Activated naive CD8-positive, alpha-beta T cell treated with anti-CD3 and anti-CD28 coated beads, Interleukin-2, amount 50 U/mL, for 24 hours (primary cell): ENCODE measurements at regions not wholly inside any gene's neighbourhood (a gene's known extent, or its start where the extent isn't known, plus 50 kb on each side); places are given as distances from the start of the nearest gene placed in this dataset.

Experiments
- ATAC-seq: fragments of 150-1000 bp; cut with Tn5 transposase; one replicate; pipeline ENCODE4 v1.10.0; 2021
- DNase-seq: peaks from one replicate; pipeline ENCODE4 v3.0.0; 2021
- H3K27ac Mint-ChIP-seq: one replicate; pipeline ENCODE4 v1.8.0; 2021; ENCODE audit warnings: mild to moderate bottlenecking, mixed read lengths
- H3K27me3 Mint-ChIP-seq: one replicate; pipeline ENCODE4 v1.8.0; 2021; ENCODE audit warnings: mixed read lengths
- H3K36me3 Mint-ChIP-seq: one replicate; pipeline ENCODE4 v1.8.0; 2021; ENCODE audit warnings: low read depth, mixed read lengths
- H3K4me1 Mint-ChIP-seq: one replicate; pipeline ENCODE4 v1.8.0; 2021; ENCODE audit warnings: mixed read lengths
- H3K4me3 Mint-ChIP-seq: one replicate; pipeline ENCODE4 v1.8.0; 2021; ENCODE audit warnings: mild to moderate bottlenecking, moderate library complexity, mixed read lengths
- H3K9me3 Mint-ChIP-seq: one replicate; pipeline ENCODE4 v1.8.0; 2021; ENCODE audit warnings: mixed read lengths

DNA sequence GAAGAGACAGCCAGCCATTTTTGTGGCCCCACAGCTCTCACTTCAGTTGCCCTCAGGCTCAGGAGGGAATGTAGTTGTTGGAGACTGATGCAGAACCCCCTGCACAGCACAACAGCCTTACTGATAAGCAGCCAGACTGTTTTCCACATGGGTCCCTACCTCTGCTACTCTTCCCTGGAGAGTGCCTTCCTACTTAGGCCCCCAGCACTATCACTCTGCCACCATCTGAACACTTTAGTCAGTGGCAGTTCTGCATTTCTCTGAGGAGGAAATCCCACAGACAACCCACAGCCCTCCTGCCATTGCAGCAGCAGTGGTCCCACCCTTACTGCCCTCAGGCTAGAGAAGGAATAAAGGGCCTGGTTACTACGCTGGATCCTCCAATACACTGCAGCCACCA is 61.8 kb upstream of the PTPRD start:
- no peaks in the 10 kb centered on the region for H3K36me3 Mint-ChIP-seq
- DNase-seq (no peak), ATAC-seq (no peak)
- H3K27me3 Mint-ChIP-seq = no peaks in the 10 kb centered on the region
- H3K9me3 Mint-ChIP-seq = peaks cover 20% of the 10 kb centered on the region
- no peak overlapping the region for H3K27ac Mint-ChIP-seq
- H3K4me1 Mint-ChIP-seq = no peaks in the 10 kb centered on the region
- H3K4me3 Mint-ChIP-seq = no peak overlapping the region

DNA sequence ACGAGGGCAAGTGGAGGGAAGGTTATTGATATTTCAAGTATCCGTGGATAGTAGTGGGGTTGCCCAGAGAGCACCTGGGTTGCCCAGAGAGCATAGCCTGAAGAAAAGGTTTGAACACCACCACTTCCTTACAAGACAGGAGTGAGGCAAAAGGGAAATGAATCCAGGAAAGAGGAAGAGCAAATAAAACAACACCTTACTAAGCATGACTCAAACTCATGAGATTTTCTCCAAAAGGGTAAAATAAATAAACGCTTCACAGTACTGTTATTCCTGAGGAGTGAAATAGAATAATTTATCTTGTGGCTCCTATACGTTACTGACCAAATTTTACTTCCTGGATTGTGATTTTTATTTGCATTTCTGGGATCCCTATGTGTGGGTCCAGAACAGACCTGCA is 65.2 kb upstream of the PTPRD start:
- Mint-ChIP-seq H3K27ac (no peak overlapping the region), H3K27me3 (no peaks in the 10 kb centered on the region), H3K4me3 (no peak overlapping the region), H3K36me3 (no peaks in the 10 kb centered on the region), H3K4me1 (no peaks in the 10 kb centered on the region), H3K9me3 (peaks cover 23% of the 10 kb centered on the region)
- ATAC-seq (no peak), DNase-seq (no peak)

DNA sequence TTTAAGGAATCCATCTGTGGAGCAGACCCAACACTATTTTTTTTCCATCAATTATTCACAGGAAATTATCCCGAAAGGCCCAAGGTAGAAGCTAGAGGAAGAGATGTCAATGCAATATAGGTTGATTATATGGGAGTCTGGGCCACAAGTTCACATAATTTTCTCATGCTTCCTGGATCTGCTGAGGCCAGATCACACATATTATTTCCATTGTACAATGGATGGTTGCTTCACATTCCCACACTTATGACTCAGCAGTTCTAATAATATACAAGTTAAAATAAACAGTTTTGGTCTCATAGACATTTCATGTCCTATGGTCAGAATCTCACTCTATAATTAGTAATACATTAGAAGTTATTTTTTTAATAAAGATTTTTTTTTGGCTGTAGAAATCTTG is 66.0 kb upstream of the PTPRD start:
- H3K36me3 Mint-ChIP-seq = no peaks in the 10 kb centered on the region
- H3K27me3 Mint-ChIP-seq = no peaks in the 10 kb centered on the region
- H3K4me3 Mint-ChIP-seq = no peak overlapping the region
- peaks cover 20% of the 10 kb centered on the region for H3K9me3 Mint-ChIP-seq
- DNase-seq (no peak), ATAC-seq (no peak)
- H3K4me1 Mint-ChIP-seq = no peaks in the 10 kb centered on the region
- H3K27ac Mint-ChIP-seq = no peak overlapping the region

DNA sequence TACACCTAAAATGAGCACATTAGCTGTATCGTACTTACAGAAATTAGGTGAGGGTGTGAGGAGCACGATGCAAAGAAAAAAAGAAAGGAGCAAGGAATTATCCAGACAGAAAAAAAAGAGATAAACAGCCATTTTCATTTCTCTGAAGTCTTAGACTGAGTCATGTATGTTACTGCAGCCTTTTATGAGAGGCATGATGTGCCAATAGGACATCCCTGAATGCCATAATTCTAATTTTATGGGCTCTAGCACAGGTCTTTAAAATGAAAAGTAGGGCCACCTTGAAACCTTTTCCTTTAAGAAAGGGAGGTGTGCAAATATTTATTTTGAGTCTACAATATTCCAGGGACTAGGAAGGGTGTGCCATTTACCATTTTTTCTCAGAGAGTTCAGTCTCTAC is 74.1 kb upstream of the PTPRD start:
- Mint-ChIP-seq H3K36me3 (no peaks in the 10 kb centered on the region), H3K27ac (no peak overlapping the region), H3K27me3 (no peaks in the 10 kb centered on the region), H3K4me1 (no peaks in the 10 kb centered on the region), H3K9me3 (peaks cover 16% of the 10 kb centered on the region), H3K4me3 (no peak overlapping the region)
- ATAC-seq (no peak), DNase-seq (no peak)

DNA sequence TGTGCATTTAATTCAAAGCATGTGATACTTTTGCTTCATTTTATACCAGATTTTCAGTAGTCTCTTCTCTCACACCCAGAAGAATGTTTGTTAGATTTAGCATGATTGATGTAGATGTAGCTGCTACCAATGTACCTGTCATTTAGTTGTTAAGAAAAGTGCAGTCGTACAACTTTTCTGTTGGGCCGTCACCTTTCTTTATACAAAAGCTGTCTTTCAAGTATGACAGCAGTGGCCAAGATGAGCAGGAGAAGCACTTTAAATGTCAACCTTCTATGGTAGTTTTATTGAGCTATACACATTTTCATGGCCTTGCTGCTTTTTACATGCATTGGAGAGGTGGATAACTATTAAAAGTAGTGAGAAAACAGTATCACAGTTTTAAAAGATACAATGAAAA is 77.7 kb upstream of the PTPRD start:
- ATAC-seq (no peak), DNase-seq (no peak)
- Mint-ChIP-seq H3K9me3 (peaks cover 17% of the 10 kb centered on the region), H3K36me3 (no peaks in the 10 kb centered on the region), H3K4me3 (no peak overlapping the region), H3K4me1 (no peaks in the 10 kb centered on the region), H3K27me3 (no peaks in the 10 kb centered on the region), H3K27ac (no peak overlapping the region)

DNA sequence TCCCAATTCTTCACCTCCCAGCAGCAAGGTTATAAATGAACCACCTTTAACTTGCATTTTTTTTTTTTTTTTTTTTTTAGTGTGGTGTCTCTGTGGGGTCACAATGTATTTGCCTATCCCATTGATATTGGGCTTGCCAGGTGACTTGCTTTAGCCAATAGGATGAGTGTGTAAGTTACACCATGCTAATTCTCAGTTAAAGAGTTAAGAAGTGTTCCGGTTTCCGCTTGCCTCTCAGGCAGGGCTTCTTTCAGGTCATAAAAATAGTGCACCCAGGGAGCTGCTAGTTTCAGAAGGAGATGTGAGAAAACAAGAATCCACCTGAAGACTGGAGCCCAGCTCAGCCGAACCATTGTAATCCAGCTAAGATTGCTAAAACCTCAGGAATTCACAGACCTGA is 84.2 kb upstream of the PTPRD start:
- Mint-ChIP-seq H3K9me3 (peaks cover 6% of the 10 kb centered on the region), H3K4me3 (no peak overlapping the region), H3K27ac (no peak overlapping the region), H3K4me1 (no peaks in the 10 kb centered on the region), H3K27me3 (no peaks in the 10 kb centered on the region), H3K36me3 (no peaks in the 10 kb centered on the region)
- ATAC-seq (no peak), DNase-seq (no peak)

DNA sequence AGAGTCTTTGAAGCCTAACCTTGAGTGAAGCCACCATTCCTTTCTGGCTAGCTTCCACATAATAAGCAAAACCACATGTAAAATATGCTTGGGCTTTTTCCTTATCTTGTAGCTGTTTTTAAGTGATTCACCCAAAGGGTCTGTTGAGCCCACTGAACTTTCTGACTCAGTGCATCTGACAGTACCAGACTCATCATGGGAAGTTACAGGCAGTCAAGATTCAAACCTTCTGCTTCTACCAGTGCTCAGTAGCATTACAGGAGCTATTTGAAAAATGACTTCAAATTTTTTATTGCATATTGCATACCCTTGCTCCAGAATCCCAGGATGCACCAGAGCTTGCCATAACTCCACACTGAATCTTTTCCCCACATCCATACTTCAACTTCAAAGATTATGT is 87.5 kb upstream of the PTPRD start:
- peaks cover 4% of the 10 kb centered on the region for H3K9me3 Mint-ChIP-seq
- no peaks in the 10 kb centered on the region for H3K36me3 Mint-ChIP-seq
- no peak for ATAC-seq
- H3K27ac Mint-ChIP-seq = no peak overlapping the region
- no peaks in the 10 kb centered on the region for H3K4me1 Mint-ChIP-seq
- DNase-seq = no peak
- H3K27me3 Mint-ChIP-seq = no peaks in the 10 kb centered on the region
- no peak overlapping the region for H3K4me3 Mint-ChIP-seq

DNA sequence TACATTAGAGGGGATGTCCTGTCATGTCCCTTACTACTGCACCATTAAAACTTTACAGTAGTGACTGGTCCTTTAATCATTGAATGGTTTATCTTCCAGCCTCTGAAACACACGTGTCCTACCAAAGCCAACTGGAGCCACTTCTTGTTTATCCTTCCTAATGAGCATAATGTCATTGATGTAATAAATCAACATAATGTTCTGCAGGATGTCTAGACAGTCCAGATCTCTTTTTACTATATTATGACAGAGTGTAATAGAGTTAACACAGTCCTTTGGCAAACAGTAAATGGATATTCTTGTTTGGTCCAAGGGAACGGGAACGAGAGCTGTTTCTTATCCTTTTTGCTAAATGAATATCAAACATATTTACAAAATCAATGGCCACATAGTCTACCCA is 88.1 kb upstream of the PTPRD start:
- Mint-ChIP-seq H3K36me3 (no peaks in the 10 kb centered on the region), H3K9me3 (peaks cover 4% of the 10 kb centered on the region), H3K27me3 (no peaks in the 10 kb centered on the region), H3K4me1 (no peaks in the 10 kb centered on the region), H3K27ac (no peak overlapping the region), H3K4me3 (no peak overlapping the region)
- ATAC-seq (no peak), DNase-seq (no peak)

DNA sequence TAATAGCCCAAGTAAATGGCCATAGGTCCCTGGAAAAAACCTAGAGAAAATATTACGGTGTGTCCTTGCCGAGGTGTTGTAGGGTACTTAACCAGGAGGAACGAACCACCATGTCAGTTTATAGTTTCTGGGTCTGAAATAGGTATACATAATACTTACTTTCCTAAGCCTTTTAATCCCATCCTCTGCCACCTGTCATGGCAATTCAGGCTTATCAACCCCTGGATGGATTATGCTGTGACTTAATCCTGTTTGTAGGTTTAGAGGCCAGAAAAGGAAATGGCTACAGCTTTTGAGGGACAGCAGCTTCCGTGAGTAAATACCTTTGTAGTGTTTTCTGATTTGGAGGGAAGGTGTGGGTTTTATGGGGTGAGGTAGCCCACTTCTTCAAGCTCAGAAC is 89.1 kb upstream of the PTPRD start:
- H3K4me3 Mint-ChIP-seq = no peak overlapping the region
- peaks cover 4% of the 10 kb centered on the region for H3K9me3 Mint-ChIP-seq
- no peaks in the 10 kb centered on the region for H3K27me3 Mint-ChIP-seq
- H3K27ac Mint-ChIP-seq = no peak overlapping the region
- no peaks in the 10 kb centered on the region for H3K36me3 Mint-ChIP-seq
- ATAC-seq (no peak), DNase-seq (no peak)
- no peaks in the 10 kb centered on the region for H3K4me1 Mint-ChIP-seq

DNA sequence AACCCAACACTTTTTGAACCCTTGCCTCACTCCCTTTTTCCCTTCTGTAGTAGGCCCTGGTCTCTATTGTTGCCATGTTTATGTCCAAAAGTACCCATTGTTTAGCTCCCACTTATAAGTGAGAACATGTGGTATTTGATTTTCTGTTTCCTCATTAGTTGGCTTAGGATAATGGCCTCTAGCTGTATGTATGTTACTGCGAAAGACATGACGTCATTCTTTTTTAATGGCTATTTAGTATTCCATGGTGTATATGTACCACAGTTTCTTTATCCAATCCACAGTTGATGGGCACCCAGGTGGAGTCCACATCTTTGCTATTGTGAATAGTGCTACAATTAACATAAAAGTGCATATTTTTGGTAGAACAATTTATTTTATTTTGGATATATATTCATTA is 90.3 kb upstream of the PTPRD start:
- Mint-ChIP-seq H3K27me3 (no peaks in the 10 kb centered on the region), H3K27ac (no peak overlapping the region), H3K4me3 (no peak overlapping the region), H3K9me3 (peaks cover 4% of the 10 kb centered on the region), H3K4me1 (no peaks in the 10 kb centered on the region), H3K36me3 (no peaks in the 10 kb centered on the region)
- ATAC-seq (no peak), DNase-seq (no peak)

DNA sequence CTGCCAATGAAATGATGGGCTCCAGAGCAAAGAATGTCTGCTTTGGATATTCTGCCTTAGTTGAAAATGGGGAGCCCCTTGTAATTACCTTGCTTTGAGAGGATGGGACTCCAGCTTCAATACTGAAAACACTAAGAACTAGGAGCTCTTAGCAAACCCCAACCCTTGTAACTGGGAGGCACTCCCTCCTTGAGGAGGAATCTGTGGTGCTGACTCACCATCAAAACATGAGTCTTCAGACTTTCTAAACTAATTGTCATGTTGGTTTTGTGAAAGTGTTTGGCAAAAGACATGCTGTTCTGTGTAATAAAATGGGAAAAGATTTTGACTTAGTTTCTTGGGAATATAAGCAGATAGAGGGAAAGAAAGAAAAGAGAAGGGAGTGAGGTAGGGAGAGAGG is 91.9 kb upstream of the PTPRD start:
- no peak for ATAC-seq
- Mint-ChIP-seq H3K27ac (no peak overlapping the region), H3K9me3 (peaks cover 4% of the 10 kb centered on the region), H3K36me3 (no peaks in the 10 kb centered on the region), H3K4me3 (no peak overlapping the region), H3K27me3 (no peaks in the 10 kb centered on the region), H3K4me1 (no peaks in the 10 kb centered on the region)
- no peak for DNase-seq

DNA sequence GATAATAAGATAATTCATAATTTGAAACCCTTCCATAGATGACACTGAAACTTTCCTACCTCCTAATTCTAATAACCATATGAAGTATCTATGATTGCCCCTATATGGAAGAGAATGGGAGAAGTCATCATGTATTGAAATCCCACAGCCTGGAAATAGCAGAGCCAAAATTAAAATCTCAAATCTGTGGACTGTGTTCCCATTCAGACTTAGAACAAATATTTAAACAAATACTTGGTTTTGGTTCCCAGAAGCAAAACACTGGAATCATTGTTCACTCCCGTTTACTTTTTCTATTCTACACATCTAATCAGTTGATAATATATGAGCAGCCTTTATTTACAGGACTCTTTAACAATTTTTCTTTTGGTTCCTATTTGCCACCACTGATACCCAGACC is 92.6 kb upstream of the PTPRD start:
- DNase-seq = no peak
- Mint-ChIP-seq H3K27ac (no peak overlapping the region), H3K4me3 (no peak overlapping the region), H3K36me3 (no peaks in the 10 kb centered on the region), H3K4me1 (no peaks in the 10 kb centered on the region), H3K9me3 (peaks cover 4% of the 10 kb centered on the region), H3K27me3 (no peaks in the 10 kb centered on the region)
- no peak for ATAC-seq

DNA sequence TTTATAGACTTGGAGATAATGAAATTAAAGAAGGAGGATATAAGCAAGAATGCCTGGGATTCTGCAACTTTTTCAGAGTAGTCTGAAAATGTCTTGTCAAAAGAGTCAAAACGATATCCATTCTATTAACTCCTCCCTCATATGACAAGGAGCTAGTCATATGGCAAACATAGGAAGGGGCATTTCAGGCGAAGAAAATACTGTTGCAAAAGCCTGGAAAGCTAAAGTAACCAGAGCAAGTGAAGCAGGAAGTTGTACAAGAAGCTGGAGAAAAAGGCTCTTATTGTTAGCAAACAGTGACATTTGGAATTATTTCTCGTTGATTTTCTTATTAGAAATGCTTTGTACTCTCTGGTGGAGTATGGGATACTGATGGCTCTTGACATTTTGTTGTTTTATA is 94.0 kb upstream of the PTPRD start:
- Mint-ChIP-seq H3K27me3 (no peaks in the 10 kb centered on the region), H3K4me1 (no peaks in the 10 kb centered on the region), H3K9me3 (peaks cover 4% of the 10 kb centered on the region), H3K4me3 (no peak overlapping the region), H3K27ac (no peak overlapping the region), H3K36me3 (no peaks in the 10 kb centered on the region)
- DNase-seq (no peak), ATAC-seq (no peak)

DNA sequence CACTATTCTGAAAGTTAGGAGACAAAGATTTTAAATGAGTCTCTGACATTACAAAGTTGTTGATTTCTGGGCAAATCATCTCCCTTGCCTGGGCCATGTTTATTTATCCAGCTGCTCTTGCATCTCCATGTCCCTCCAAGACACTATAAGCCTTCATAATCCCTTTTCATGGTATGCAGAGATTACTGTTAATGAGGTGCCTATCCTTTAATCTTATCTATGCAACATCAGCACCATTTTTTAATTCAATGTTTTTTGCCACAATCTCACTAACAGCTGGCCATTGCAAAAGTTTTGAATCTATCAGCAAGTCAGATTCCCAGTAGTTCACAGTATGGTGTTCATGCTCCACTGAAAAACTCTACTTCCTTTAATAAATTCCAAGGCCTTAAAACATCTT is 108.5 kb upstream of the PTPRD start:
- ATAC-seq = no peak
- H3K36me3 Mint-ChIP-seq = no peaks in the 10 kb centered on the region
- H3K27me3 Mint-ChIP-seq = no peaks in the 10 kb centered on the region
- no peak overlapping the region for H3K27ac Mint-ChIP-seq
- no peak overlapping the region for H3K4me3 Mint-ChIP-seq
- no peak for DNase-seq
- peaks cover 4% of the 10 kb centered on the region for H3K9me3 Mint-ChIP-seq
- H3K4me1 Mint-ChIP-seq = no peaks in the 10 kb centered on the region

DNA sequence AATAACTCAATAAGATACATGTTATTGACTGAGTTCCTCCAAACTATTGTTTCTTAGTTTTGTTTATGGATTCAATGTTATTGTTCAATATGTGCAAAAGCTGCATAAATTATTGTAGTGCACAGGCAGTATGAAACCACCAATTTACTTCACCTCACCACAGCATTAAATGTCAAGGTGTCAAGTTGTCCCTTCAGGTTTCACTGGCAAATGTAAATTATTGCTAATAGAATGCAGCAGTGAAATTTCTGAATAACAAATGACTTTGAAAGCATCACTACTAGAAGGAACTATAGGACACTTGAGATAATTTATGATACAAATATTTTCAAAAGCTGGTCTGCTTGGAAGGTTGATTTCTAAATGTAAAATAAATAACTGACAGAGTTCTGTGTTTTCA is 116.4 kb upstream of the PTPRD start:
- Mint-ChIP-seq H3K4me3 (no peak overlapping the region), H3K4me1 (no peaks in the 10 kb centered on the region), H3K9me3 (peaks cover 8% of the 10 kb centered on the region), H3K36me3 (no peaks in the 10 kb centered on the region), H3K27me3 (no peaks in the 10 kb centered on the region), H3K27ac (no peak overlapping the region)
- DNase-seq (no peak), ATAC-seq (no peak)

DNA sequence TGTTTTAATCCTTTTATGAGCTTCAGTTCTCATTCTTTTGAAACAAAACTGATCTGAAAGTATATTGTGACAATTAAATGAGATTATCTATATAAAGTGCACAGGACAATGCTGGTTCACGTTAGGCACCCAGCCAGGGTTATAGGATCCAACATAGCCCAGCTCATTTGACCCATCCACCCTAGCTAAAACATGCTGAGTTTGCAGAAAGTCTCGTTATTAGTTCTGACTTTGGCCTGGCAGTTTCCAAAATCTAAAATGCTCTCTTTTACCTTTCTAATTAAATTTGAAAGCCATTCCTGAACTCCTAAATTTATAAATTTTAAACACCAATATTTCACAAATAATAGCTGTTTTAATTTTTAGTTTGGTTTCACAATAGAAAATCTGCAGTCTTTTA is 131.9 kb upstream of the PTPRD start:
- ATAC-seq (no peak), DNase-seq (no peak)
- no peak overlapping the region for H3K27ac Mint-ChIP-seq
- no peak overlapping the region for H3K4me3 Mint-ChIP-seq
- no peaks in the 10 kb centered on the region for H3K4me1 Mint-ChIP-seq
- H3K27me3 Mint-ChIP-seq = no peaks in the 10 kb centered on the region
- peaks cover 20% of the 10 kb centered on the region for H3K9me3 Mint-ChIP-seq
- no peaks in the 10 kb centered on the region for H3K36me3 Mint-ChIP-seq
